ENCODE measurements at regions not wholly inside any gene's neighbourhood (a gene's known extent, or its start where the extent isn't known, plus 50 kb on each side); places are given as distances from the start of the nearest gene placed in this dataset.

DNA sequence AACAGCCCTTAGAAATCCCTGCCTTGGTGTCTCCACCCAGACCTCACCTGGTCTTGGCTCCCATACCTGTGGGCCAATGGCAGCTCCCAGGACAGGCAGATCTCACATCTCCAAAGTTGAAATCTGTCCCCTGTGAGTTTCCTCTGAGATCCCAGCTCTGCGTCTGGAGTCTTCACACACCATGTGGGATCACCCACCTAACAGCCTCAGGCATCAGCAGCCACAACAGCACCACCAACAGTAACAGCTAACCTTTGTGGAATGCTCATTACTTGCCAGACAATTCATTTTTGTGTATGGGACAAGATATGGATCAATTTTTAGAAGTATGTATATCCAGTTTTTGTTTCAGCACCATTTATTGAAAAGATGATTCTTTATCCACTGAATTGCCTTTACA, 523.2 kb downstream of the MATN1 start:
- Mint-ChIP-seq H3K9me3 (ENCODE audit: low read depth) (peaks cover 8% of the 10 kb centered on the region), H3K27me3 (ENCODE audit: low read depth) (peaks cover 22% of the 10 kb centered on the region), H3K4me3 (ENCODE audit: unreplicated experiment) (no peak overlapping the region), H3K4me1 (ENCODE audit: low read depth) (peaks cover 14% of the 10 kb centered on the region), H3K36me3 (ENCODE audit: low read depth) (no peaks in the 10 kb centered on the region), H3K27ac (ENCODE audit: unreplicated experiment) (no peak overlapping the region)
- no peak for DNase-seq (ENCODE audit: low spot score)
- TF ChIP-seq, protein P1, sequence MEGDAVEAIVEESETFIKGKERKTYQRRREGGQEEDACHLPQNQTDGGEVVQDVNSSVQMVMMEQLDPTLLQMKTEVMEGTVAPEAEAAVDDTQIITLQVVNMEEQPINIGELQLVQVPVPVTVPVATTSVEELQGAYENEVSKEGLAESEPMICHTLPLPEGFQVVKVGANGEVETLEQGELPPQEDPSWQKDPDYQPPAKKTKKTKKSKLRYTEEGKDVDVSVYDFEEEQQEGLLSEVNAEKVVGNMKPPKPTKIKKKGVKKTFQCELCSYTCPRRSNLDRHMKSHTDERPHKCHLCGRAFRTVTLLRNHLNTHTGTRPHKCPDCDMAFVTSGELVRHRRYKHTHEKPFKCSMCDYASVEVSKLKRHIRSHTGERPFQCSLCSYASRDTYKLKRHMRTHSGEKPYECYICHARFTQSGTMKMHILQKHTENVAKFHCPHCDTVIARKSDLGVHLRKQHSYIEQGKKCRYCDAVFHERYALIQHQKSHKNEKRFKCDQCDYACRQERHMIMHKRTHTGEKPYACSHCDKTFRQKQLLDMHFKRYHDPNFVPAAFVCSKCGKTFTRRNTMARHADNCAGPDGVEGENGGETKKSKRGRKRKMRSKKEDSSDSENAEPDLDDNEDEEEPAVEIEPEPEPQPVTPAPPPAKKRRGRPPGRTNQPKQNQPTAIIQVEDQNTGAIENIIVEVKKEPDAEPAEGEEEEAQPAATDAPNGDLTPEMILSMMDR (IDR thresholded peaks at IDR 0.05) = no peak

- no peak for DNase-seq (ENCODE audit: low spot score)
- H3K4me3 Mint-ChIP-seq (ENCODE audit: unreplicated experiment) = no peak overlapping the region
- H3K9me3 Mint-ChIP-seq (ENCODE audit: low read depth) = peaks cover 8% of the 10 kb centered on the region
- H3K4me1 Mint-ChIP-seq (ENCODE audit: low read depth) = peaks cover 14% of the 10 kb centered on the region
- TF ChIP-seq, protein P1 (IDR thresholded peaks at IDR 0.05) = no peak
- H3K27me3 Mint-ChIP-seq (ENCODE audit: low read depth) = peaks cover 22% of the 10 kb centered on the region
- no peak overlapping the region for H3K27ac Mint-ChIP-seq (ENCODE audit: unreplicated experiment)
- H3K36me3 Mint-ChIP-seq (ENCODE audit: low read depth) = no peaks in the 10 kb centered on the region
Observed at GRCh38 chr1:30199563-30199962, 523.8 kb downstream of the MATN1 start.

GRCh38 chr1:30198795-30199403, 524.5 kb downstream of the MATN1 start:
- TF ChIP-seq, protein P1 (IDR thresholded peaks at IDR 0.05) = no peak
- Mint-ChIP-seq H3K27me3 (ENCODE audit: low read depth) (peaks cover 18% of the 10 kb centered on the region), H3K36me3 (ENCODE audit: low read depth) (no peaks in the 10 kb centered on the region), H3K4me3 (ENCODE audit: unreplicated experiment) (no peak overlapping the region), H3K4me1 (ENCODE audit: low read depth) (peaks cover 14% of the 10 kb centered on the region), H3K9me3 (ENCODE audit: low read depth) (peaks cover 8% of the 10 kb centered on the region), H3K27ac (ENCODE audit: unreplicated experiment) (no peak overlapping the region)
- no peak for DNase-seq (ENCODE audit: low spot score)

- TF ChIP-seq, protein P1 (IDR thresholded peaks at IDR 0.05) = no peak
- DNase-seq (ENCODE audit: low spot score) = no peak
- H3K27me3 Mint-ChIP-seq (ENCODE audit: low read depth) = peaks cover 16% of the 10 kb centered on the region
- H3K36me3 Mint-ChIP-seq (ENCODE audit: low read depth) = no peaks in the 10 kb centered on the region
- H3K4me3 Mint-ChIP-seq (ENCODE audit: unreplicated experiment) = no peak overlapping the region
- H3K27ac Mint-ChIP-seq (ENCODE audit: unreplicated experiment) = no peak overlapping the region
- H3K4me1 Mint-ChIP-seq (ENCODE audit: low read depth) = peaks cover 14% of the 10 kb centered on the region
- H3K9me3 Mint-ChIP-seq (ENCODE audit: low read depth) = peaks cover 8% of the 10 kb centered on the region
Observed at GRCh38 chr1:30198451-30198760, 525.0 kb downstream of the MATN1 start.

DNA sequence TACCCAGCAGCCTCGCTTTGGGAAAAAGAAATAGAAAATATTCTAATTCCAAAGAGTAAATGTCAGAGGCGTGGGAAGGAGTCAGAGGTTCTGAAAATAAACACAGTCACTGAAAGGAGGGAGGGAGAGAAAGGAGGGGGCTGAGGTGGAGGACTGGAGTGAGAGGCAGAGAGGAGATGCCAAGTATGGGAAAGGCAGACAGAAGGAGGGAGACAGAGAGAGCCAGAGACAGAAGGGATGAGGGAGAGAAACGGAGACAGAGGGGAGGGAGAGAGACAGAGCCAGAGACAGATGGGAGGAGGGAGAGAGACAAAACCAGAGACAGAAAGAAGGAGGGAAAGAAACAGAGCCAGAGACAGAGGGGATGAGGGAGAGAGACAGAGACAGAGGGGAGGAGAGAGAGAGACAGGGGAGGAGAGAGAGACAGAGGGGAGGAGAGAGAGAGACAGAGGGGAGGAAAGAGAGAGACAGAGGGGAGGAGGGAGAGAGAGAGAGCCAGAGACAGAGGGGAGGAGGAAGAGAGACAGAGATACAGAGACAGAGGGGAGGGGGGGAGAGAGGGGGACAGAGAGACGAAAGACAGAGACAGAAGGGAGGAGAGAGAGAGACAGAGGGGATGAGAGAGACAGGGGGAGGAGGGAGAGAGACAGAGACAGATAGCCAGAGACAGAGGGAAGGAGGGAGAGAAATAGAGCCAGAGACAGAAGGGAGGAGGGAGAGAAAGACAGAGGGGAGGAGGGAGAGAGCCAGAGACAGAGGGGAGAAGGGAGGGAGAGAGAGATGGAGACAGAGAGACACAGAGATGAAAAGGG, 525.5 kb downstream of the MATN1 start:
- Mint-ChIP-seq H3K4me3 (ENCODE audit: unreplicated experiment) (no peak overlapping the region), H3K9me3 (ENCODE audit: low read depth) (peaks cover 8% of the 10 kb centered on the region), H3K27me3 (ENCODE audit: low read depth) (peaks cover 16% of the 10 kb centered on the region), H3K27ac (ENCODE audit: unreplicated experiment) (peak overlapping the region; percentile 37), H3K36me3 (ENCODE audit: low read depth) (no peaks in the 10 kb centered on the region), H3K4me1 (ENCODE audit: low read depth) (peaks cover 14% of the 10 kb centered on the region)
- TF ChIP-seq, protein P1 (IDR thresholded peaks at IDR 0.05) = no peak
- no peak for DNase-seq (ENCODE audit: low spot score)
